A673 (cell line): ENCODE measurements at regions not wholly inside any gene's neighbourhood (a gene's known extent, or its start where the extent isn't known, plus 50 kb on each side); places are given as distances from the start of the nearest gene placed in this dataset.

Experiments used
- EZH2 ChIP-seq: fragments of 200-600 bp; sonication (generic); IDR thresholded peaks from 2 replicates; pipeline ENCODE4 v1.6.1; 2017; ENCODE audit warnings: borderline replicate concordance, low read depth, mild to moderate bottlenecking, mixed read lengths, antibody characterized with exemption, low read length; ENCODE audit not compliant: poor library complexity, severe bottlenecking
- TF ChIP-seq, protein P1 (sequence below): fragments of 300-800, 200-600 bp; sonication (generic); conservative IDR thresholded peaks from 2 replicates; pipeline ENCODE4 v1.5.1; 2017; ENCODE audit warnings: low read depth, mild to moderate bottlenecking, antibody characterized with exemption, low read length, moderate library complexity, mixed read lengths

DNA sequence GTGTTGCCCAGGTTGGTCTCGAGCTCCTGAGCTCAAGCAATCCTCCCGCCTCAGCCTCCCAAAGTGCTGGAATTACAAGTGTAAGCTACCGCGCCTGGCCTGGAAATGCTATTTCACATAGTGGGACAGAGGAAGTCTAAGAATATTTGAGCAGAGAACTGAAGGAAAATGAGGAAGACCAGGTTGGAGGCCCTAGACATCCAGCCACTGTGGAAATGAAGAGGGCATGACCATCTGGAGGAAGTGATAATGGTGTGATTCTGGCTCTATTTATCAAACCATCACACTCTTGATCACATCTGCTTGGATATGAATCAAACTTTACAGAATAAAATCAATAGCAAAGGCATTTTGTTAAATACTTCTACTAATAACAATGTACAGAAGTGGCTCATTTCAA lies 65.9 kb upstream of the ARHGEF3 start:
- TF ChIP-seq, protein P1, sequence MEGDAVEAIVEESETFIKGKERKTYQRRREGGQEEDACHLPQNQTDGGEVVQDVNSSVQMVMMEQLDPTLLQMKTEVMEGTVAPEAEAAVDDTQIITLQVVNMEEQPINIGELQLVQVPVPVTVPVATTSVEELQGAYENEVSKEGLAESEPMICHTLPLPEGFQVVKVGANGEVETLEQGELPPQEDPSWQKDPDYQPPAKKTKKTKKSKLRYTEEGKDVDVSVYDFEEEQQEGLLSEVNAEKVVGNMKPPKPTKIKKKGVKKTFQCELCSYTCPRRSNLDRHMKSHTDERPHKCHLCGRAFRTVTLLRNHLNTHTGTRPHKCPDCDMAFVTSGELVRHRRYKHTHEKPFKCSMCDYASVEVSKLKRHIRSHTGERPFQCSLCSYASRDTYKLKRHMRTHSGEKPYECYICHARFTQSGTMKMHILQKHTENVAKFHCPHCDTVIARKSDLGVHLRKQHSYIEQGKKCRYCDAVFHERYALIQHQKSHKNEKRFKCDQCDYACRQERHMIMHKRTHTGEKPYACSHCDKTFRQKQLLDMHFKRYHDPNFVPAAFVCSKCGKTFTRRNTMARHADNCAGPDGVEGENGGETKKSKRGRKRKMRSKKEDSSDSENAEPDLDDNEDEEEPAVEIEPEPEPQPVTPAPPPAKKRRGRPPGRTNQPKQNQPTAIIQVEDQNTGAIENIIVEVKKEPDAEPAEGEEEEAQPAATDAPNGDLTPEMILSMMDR: no peak
- no peak for TF ChIP-seq EZH2
